Tibial nerve (tissue), 4 donors: ENCODE measurements at regions not wholly inside any gene's neighbourhood (a gene's known extent, or its start where the extent isn't known, plus 50 kb on each side); places are given as distances from the start of the nearest gene placed in this dataset.

Experiments used
- DNase-seq, 2 donors: peaks; one replicate each; pipeline ENCODE4 v3.0.0-alpha.2; 2019; ENCODE audit warnings: low spot score in 2 of 2
- H3K27ac ChIP-seq, 4 donors: fragments of 200-600 bp; sonication (generic) in 3 of 4; one replicate each; pipeline ENCODE4 v1.5.1; 2017 to 2019; ENCODE audit warnings: mild to moderate bottlenecking in 1 of 4
- H3K27me3 ChIP-seq, 2 donors: fragments of 200-600 bp; sonication (generic) in 1 of 2; one replicate each; pipeline versions ENCODE4 v1.5.1 to v1.6.0; 2017 to 2019
- H3K36me3 ChIP-seq, 3 donors: fragments of 200-600 bp; sonication (generic); one replicate each; pipeline ENCODE4 v1.5.1; 2018 to 2019
- H3K4me1 ChIP-seq, 4 donors: fragments of 200-600 bp; sonication (generic) in 3 of 4; one replicate each; pipeline ENCODE4 v1.5.1; 2017 to 2019
- H3K4me3 ChIP-seq, 4 donors: fragments of 200-600 bp; sonication (generic) in 3 of 4; one replicate each; pipeline ENCODE4 v1.5.1; 2017 to 2019; ENCODE audit warnings: mild to moderate bottlenecking in 1 of 4, moderate library complexity in 1 of 4
- H3K9me3 ChIP-seq, 4 donors: fragments of 200-600 bp; sonication (generic) in 3 of 4; one replicate each; pipeline ENCODE4 v1.5.1; 2017 to 2019
- CTCF ChIP-seq, 5 experiments: fragments of 200-600 bp in 3 of 5; fragments of 450-650 bp in 2 of 5; sonication (generic) in 3 of 5; IDR thresholded peaks; one replicate each; pipeline ENCODE4 v1.5.1; 2016 to 2019; ENCODE audit warnings: antibody characterized with exemption in 5 of 5, mild to moderate bottlenecking in 3 of 5, moderate library complexity in 2 of 5
- EP300 ChIP-seq, 2 donors: sonication (generic); formaldehyde crosslinking; IDR thresholded peaks; one replicate each; pipeline ENCODE4 v1.6.1; 2017; ENCODE audit warnings: antibody characterized with exemption in 2 of 2, mild to moderate bottlenecking in 1 of 2
- POLR2A ChIP-seq, 2 donors: fragments of 450-650 bp; IDR thresholded peaks; one replicate each; pipeline ENCODE4 v1.6.1; 2017; ENCODE audit warnings: antibody characterized with exemption in 2 of 2, mild to moderate bottlenecking in 2 of 2, moderate library complexity in 2 of 2
- WGBS, 2 donors: methylation state at CpG; one replicate each; pipeline ENCODE4 v1.1.5; 2018; 5-methylcytosine and 5-hydroxymethylcytosine counted together

- WGBS, 2 donors, result 85 to 87% methylated on average over 2 of the region's 2 CpGs
- H3K36me3 ChIP-seq, result no peaks in the 10 kb centered on the region
- H3K4me1 ChIP-seq, result no peaks in the 10 kb centered on the region
- H3K27me3 ChIP-seq, result no peaks in the 10 kb centered on the region
- peaks cover 0 to 8% (median 0%) of the 10 kb centered on the region in 4 donors for H3K9me3 ChIP-seq
- no peak for DNase-seq
- TF ChIP-seq EP300 (IDR thresholded peaks at IDR 0.05), result no peak
- H3K27ac ChIP-seq, result no peak overlapping the region
- H3K4me3 ChIP-seq, result no peak overlapping the region
Measured at GRCh38 chr3:99575683-99576082, 62.7 kb upstream of the COL8A1 start.

GRCh38 chr3:99570061-99570460 lies 68.3 kb upstream of the COL8A1 start:
- DNase-seq, result no peak
- Histone ChIP-seq H3K9me3 (peaks cover 0 to 11% (median 0%) of the 10 kb centered on the region in 4 donors), H3K4me1 (no peaks in the 10 kb centered on the region), H3K27ac (no peak overlapping the region), H3K4me3 (no peak overlapping the region), H3K27me3 (no peaks in the 10 kb centered on the region), H3K36me3 (no peaks in the 10 kb centered on the region)
- WGBS, 2 donors, result 53 to 66% methylated on average over 1 of the region's 1 CpG
- TF ChIP-seq EP300 (IDR thresholded peaks at IDR 0.05) (no peak), CTCF (IDR thresholded peaks at IDR 0.05) (no peak), POLR2A (IDR thresholded peaks at IDR 0.05) (no peak)

- Histone ChIP-seq H3K27ac (no peak overlapping the region), H3K27me3 (no peaks in the 10 kb centered on the region), H3K4me1 (no peaks in the 10 kb centered on the region), H3K9me3 (peaks cover 0 to 11% (median 0%) of the 10 kb centered on the region in 4 donors), H3K4me3 (no peak overlapping the region), H3K36me3 (no peaks in the 10 kb centered on the region)
- 48 to 62% methylated on average over 1 of the region's 1 CpG for WGBS, 2 donors
- no peak for DNase-seq
- TF ChIP-seq EP300 (IDR thresholded peaks at IDR 0.05) (no peak), POLR2A (IDR thresholded peaks at IDR 0.05) (no peak), CTCF (IDR thresholded peaks at IDR 0.05) (no peak)
Measured at GRCh38 chr3:99568663-99569335, 69.6 kb upstream of the COL8A1 start.

- H3K36me3 ChIP-seq, result no peaks in the 10 kb centered on the region
- no peak for DNase-seq
- no peaks in the 10 kb centered on the region for H3K27me3 ChIP-seq
- 87 to 89% methylated on average over 3 of the region's 3 CpGs for WGBS, 2 donors
- no peak overlapping the region for H3K27ac ChIP-seq
- no peak for TF ChIP-seq EP300 (IDR thresholded peaks at IDR 0.05)
- no peak for TF ChIP-seq CTCF (IDR thresholded peaks at IDR 0.05)
- TF ChIP-seq POLR2A (IDR thresholded peaks at IDR 0.05), result no peak
- no peaks in the 10 kb centered on the region for H3K4me1 ChIP-seq
- H3K9me3 ChIP-seq, result peaks cover 0 to 11% (median 0%) of the 10 kb centered on the region in 4 donors
- no peak overlapping the region for H3K4me3 ChIP-seq
Measured at GRCh38 chr3:99565331-99565730, 73.1 kb upstream of the COL8A1 start.

GRCh38 chr3:99562990-99563607 lies 75.3 kb upstream of the COL8A1 start:
- no peak overlapping the region for H3K4me3 ChIP-seq
- WGBS, 2 donors, result 92 to 93% methylated on average over 1 of the region's 1 CpG
- peaks cover 0 to 11% (median 0%) of the 10 kb centered on the region in 4 donors for H3K9me3 ChIP-seq
- no peaks in the 10 kb centered on the region for H3K27me3 ChIP-seq
- no peaks in the 10 kb centered on the region for H3K4me1 ChIP-seq
- no peak overlapping the region for H3K27ac ChIP-seq
- TF ChIP-seq EP300 (IDR thresholded peaks at IDR 0.05) (no peak), POLR2A (IDR thresholded peaks at IDR 0.05) (no peak), CTCF (IDR thresholded peaks at IDR 0.05) (no peak)
- DNase-seq, result no peak
- no peaks in the 10 kb centered on the region for H3K36me3 ChIP-seq
